ENCODE measurements at regions not wholly inside any gene's neighbourhood (a gene's known extent, or its start where the extent isn't known, plus 50 kb on each side); places are given as distances from the start of the nearest gene placed in this dataset.

DNA sequence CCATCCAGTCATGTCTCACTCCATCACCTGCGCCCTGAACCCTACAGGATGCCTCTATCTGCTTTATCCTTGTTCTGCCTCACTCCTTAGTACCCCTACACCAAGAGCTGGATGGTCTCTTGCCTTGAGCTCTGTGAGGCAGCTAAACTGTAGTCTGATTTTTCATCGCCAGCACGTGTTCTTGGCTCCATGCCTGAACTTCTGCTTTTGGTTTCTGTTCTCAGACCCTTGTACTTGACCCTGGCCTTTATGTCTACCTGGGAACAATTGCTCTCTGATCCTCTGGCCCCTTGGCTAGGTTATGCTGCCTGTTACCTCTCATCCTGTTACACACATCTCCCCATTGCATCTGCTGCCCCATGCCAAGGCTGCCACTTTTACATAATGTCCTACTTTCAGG lies 318.0 kb upstream of the LMCD1 start:
- TF ChIP-seq POLR2A (IDR thresholded peaks at IDR 0.05; ENCODE audit: low read depth, low read length) (no peak), NR2F1 (conservative IDR thresholded peaks at IDR 0.05) (no peak), TCF3 (IDR thresholded peaks at IDR 0.05; ENCODE audit: borderline replicate concordance, insufficient read depth, low read depth, low read length) (no peak), ESRRA (IDR thresholded peaks at IDR 0.05; ENCODE audit: low read length) (no peak), BACH1 (IDR thresholded peaks at IDR 0.05; ENCODE audit: borderline replicate concordance) (no peak), ZNF274 (IDR thresholded peaks at IDR 0.05; ENCODE audit: insufficient read depth, insufficient read length) (no peak), GABPA (IDR thresholded peaks at IDR 0.05; ENCODE audit: low read depth) (no peak), FOXM1 (IDR thresholded peaks at IDR 0.05; ENCODE audit: low read depth, low read length) (no peak), GATAD2B (conservative IDR thresholded peaks at IDR 0.05; ENCODE audit: low read depth) (no peak), CEBPB (IDR thresholded peaks at IDR 0.05; ENCODE audit: borderline replicate concordance in 1 of 2, low read depth in 2 of 2, low read length in 2 of 2) (no peak)
- TF ChIP-seq, protein P1, sequence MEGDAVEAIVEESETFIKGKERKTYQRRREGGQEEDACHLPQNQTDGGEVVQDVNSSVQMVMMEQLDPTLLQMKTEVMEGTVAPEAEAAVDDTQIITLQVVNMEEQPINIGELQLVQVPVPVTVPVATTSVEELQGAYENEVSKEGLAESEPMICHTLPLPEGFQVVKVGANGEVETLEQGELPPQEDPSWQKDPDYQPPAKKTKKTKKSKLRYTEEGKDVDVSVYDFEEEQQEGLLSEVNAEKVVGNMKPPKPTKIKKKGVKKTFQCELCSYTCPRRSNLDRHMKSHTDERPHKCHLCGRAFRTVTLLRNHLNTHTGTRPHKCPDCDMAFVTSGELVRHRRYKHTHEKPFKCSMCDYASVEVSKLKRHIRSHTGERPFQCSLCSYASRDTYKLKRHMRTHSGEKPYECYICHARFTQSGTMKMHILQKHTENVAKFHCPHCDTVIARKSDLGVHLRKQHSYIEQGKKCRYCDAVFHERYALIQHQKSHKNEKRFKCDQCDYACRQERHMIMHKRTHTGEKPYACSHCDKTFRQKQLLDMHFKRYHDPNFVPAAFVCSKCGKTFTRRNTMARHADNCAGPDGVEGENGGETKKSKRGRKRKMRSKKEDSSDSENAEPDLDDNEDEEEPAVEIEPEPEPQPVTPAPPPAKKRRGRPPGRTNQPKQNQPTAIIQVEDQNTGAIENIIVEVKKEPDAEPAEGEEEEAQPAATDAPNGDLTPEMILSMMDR (IDR thresholded peaks at IDR 0.05 in 2 of 3, conservative IDR thresholded peaks at IDR 0.05 in 1 of 3; ENCODE audit: control insufficient read depth in 2 of 3, extremely low read depth in 1 of 3, insufficient read depth in 1 of 3, low read depth in 3 of 3, low read length in 3 of 3) = no peak
- TF ChIP-seq, protein P2, sequence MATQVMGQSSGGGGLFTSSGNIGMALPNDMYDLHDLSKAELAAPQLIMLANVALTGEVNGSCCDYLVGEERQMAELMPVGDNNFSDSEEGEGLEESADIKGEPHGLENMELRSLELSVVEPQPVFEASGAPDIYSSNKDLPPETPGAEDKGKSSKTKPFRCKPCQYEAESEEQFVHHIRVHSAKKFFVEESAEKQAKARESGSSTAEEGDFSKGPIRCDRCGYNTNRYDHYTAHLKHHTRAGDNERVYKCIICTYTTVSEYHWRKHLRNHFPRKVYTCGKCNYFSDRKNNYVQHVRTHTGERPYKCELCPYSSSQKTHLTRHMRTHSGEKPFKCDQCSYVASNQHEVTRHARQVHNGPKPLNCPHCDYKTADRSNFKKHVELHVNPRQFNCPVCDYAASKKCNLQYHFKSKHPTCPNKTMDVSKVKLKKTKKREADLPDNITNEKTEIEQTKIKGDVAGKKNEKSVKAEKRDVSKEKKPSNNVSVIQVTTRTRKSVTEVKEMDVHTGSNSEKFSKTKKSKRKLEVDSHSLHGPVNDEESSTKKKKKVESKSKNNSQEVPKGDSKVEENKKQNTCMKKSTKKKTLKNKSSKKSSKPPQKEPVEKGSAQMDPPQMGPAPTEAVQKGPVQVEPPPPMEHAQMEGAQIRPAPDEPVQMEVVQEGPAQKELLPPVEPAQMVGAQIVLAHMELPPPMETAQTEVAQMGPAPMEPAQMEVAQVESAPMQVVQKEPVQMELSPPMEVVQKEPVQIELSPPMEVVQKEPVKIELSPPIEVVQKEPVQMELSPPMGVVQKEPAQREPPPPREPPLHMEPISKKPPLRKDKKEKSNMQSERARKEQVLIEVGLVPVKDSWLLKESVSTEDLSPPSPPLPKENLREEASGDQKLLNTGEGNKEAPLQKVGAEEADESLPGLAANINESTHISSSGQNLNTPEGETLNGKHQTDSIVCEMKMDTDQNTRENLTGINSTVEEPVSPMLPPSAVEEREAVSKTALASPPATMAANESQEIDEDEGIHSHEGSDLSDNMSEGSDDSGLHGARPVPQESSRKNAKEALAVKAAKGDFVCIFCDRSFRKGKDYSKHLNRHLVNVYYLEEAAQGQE (IDR thresholded peaks at IDR 0.05; ENCODE audit: low read depth, low read length) = no peak
- TF ChIP-seq, protein P3, sequence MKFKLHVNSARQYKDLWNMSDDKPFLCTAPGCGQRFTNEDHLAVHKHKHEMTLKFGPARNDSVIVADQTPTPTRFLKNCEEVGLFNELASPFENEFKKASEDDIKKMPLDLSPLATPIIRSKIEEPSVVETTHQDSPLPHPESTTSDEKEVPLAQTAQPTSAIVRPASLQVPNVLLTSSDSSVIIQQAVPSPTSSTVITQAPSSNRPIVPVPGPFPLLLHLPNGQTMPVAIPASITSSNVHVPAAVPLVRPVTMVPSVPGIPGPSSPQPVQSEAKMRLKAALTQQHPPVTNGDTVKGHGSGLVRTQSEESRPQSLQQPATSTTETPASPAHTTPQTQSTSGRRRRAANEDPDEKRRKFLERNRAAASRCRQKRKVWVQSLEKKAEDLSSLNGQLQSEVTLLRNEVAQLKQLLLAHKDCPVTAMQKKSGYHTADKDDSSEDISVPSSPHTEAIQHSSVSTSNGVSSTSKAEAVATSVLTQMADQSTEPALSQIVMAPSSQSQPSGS (IDR thresholded peaks at IDR 0.05; ENCODE audit: low read length) = no peak
